SK-N-SH treated with all-trans-retinoic acid at 6 μM for 48 hours (cell line): ENCODE measurements at regions not wholly inside any gene's neighbourhood (a gene's known extent, or its start where the extent isn't known, plus 50 kb on each side); places are given as distances from the start of the nearest gene placed in this dataset.

Experiments
- ARNTL ChIP-seq: fragments of 450-650 bp; formaldehyde crosslinking; IDR thresholded peaks from 2 replicates; pipeline ENCODE4 v1.5.0; 2020; ENCODE audit warnings: low read depth, mild to moderate bottlenecking, moderate library complexity, borderline replicate concordance
- RARB ChIP-seq: fragments of 250-450 bp; sonication (Bioruptor Pico); IDR thresholded peaks from 2 replicates; pipeline ENCODE4 v1.8.0; 2021; ENCODE audit warnings: mild to moderate bottlenecking, moderate library complexity
- TOX ChIP-seq: fragments of 250-450 bp; sonication (Bioruptor Pico); IDR thresholded peaks from 2 replicates; pipeline ENCODE4 v1.8.0; 2021; ENCODE audit warnings: mild to moderate bottlenecking, moderate library complexity, borderline replicate concordance

DNA sequence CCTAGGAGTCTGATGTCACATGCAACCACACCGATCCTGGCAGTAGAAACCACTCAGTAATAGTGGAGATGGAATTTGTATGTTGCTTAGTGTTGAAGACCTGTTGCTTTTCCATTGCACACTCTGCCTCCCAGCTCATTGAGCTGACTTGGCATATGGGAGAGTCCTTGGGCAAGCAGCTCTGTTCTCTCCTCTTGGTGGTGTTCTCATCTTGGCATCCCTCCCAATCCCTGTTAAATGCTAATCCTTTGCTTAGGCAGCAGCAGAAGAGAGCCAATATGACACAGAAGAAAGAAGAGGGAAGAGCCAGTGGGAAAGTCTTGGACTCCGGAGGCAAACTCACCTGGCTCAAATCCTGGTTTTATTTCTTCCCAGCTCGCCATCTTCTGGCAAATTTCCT, 178.0 kb upstream of the CAND1 start:
- TF ChIP-seq TOX (CRISPR knock-in tag) = no peak
- TF ChIP-seq ARNTL (CRISPR knock-in tag) = no peak
- TF ChIP-seq RARB (CRISPR knock-in tag) = no peak
